ENCODE measurements at regions not wholly inside any gene's neighbourhood (a gene's known extent, or its start where the extent isn't known, plus 50 kb on each side); places are given as distances from the start of the nearest gene placed in this dataset.

DNA sequence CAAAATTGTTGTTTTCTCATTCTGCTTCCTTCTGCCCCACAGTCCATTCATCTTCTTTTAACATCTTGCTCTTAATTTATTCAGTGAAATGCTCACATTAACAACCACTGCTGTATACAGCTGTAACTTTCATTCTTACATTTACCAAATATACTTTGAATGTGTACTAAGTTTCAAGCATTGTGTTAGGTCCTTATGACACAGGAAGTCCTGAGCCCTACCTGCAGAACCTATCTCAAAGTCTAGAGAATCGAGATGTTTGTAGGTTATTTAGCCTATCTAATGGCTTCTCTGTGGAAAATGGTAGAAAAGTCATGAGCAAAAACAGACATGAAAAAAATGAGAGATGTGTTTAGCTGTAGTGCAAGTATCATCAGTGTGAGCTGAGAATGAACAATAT is 117.6 kb upstream of the MGAT4C start:
- TF ChIP-seq, protein P1, sequence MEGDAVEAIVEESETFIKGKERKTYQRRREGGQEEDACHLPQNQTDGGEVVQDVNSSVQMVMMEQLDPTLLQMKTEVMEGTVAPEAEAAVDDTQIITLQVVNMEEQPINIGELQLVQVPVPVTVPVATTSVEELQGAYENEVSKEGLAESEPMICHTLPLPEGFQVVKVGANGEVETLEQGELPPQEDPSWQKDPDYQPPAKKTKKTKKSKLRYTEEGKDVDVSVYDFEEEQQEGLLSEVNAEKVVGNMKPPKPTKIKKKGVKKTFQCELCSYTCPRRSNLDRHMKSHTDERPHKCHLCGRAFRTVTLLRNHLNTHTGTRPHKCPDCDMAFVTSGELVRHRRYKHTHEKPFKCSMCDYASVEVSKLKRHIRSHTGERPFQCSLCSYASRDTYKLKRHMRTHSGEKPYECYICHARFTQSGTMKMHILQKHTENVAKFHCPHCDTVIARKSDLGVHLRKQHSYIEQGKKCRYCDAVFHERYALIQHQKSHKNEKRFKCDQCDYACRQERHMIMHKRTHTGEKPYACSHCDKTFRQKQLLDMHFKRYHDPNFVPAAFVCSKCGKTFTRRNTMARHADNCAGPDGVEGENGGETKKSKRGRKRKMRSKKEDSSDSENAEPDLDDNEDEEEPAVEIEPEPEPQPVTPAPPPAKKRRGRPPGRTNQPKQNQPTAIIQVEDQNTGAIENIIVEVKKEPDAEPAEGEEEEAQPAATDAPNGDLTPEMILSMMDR (optimal IDR thresholded peaks at IDR 0.05 in 1 of 3, IDR thresholded peaks at IDR 0.05 in 1 of 3, conservative IDR thresholded peaks at IDR 0.05 in 1 of 3; ENCODE audit: extremely low read depth in 1 of 3, insufficient read depth in 2 of 3, low read length in 3 of 3), result no peak
- no peak for TF ChIP-seq EZH2 (IDR thresholded peaks at IDR 0.05; ENCODE audit: low read length)

All from keratinocyte (primary cell).